ENCODE measurements at regions not wholly inside any gene's neighbourhood (a gene's known extent, or its start where the extent isn't known, plus 50 kb on each side); places are given as distances from the start of the nearest gene placed in this dataset.

DNA sequence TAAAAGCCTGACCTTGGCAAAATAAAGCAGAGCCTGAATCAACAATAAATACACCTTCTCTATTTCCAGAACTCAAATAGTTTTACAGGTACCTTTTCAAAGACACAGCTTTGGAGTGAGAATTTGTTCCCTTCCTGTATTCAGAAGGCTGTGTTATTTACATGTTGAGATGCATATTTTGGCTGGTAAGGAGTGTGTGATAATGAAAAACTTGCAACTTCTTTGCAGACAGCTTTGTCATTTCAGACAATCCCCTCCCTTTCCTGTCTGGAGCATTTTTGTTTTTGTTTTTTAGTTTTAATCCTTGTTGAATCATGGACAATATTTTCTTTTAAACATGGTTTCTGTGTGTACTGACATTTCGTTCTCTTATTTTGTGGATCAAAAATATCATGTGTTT is 493.8 kb downstream of the FAT4 start:
- no peaks in the 10 kb centered on the region for H3K27me3 ChIP-seq (ENCODE audit: control insufficient read depth in 4 of 4, insufficient read depth in 4 of 4, low read length in 3 of 4)
- no peaks in the 10 kb centered on the region for H3K9me3 ChIP-seq (ENCODE audit: control insufficient read depth in 4 of 4, low read length in 3 of 4)
- no peaks in the 10 kb centered on the region for H3K36me3 ChIP-seq (ENCODE audit: control insufficient read depth in 4 of 4, insufficient read depth in 3 of 4, low read depth in 1 of 4, low read length in 3 of 4)
- no peak overlapping the region for H3K27ac ChIP-seq (ENCODE audit: low read depth in 1 of 2, low read length in 2 of 2)
- H3K9ac ChIP-seq (ENCODE audit: low read depth in 1 of 2, low read length in 2 of 2) = no peak overlapping the region
- TF ChIP-seq REST (IDR thresholded peaks at IDR 0.05) (no peak), TAF1 (conservative IDR thresholded peaks at IDR 0.05) (no peak), FOXA1 (IDR thresholded peaks at IDR 0.05) (no peak), SP1 (IDR thresholded peaks at IDR 0.05) (no peak), ATF3 (IDR thresholded peaks at IDR 0.05) (no peak), HNF4A (conservative IDR thresholded peaks at IDR 0.05) (no peak), MAX (IDR thresholded peaks at IDR 0.05) (no peak), HNF4G (IDR thresholded peaks at IDR 0.05) (no peak), GABPA (IDR thresholded peaks at IDR 0.05 in 1 of 2, conservative IDR thresholded peaks at IDR 0.05 in 1 of 2) (no peak), NR2F2 (IDR thresholded peaks at IDR 0.05) (no peak)
- no peaks in the 10 kb centered on the region for H3K4me1 ChIP-seq (ENCODE audit: control insufficient read depth in 4 of 4, insufficient read depth in 4 of 4, low read length in 3 of 4)
- H3K4me3 ChIP-seq (ENCODE audit: low read depth in 1 of 3, low read length in 3 of 3) = no peak overlapping the region
- no peak for DNase-seq (ENCODE audit: low spot score)
- 54% methylated on average over 1 of the region's 1 CpG for WGBS

- no peak for DNase-seq (ENCODE audit: low spot score)
- Histone ChIP-seq H3K4me3 (ENCODE audit: low read depth in 1 of 3, low read length in 3 of 3) (no peak overlapping the region), H3K36me3 (ENCODE audit: control insufficient read depth in 4 of 4, insufficient read depth in 3 of 4, low read depth in 1 of 4, low read length in 3 of 4) (no peaks in the 10 kb centered on the region), H3K27ac (ENCODE audit: low read depth in 1 of 2, low read length in 2 of 2) (no peak overlapping the region), H3K9ac (ENCODE audit: low read depth in 1 of 2, low read length in 2 of 2) (no peak overlapping the region), H3K9me3 (ENCODE audit: control insufficient read depth in 4 of 4, low read length in 3 of 4) (no peaks in the 10 kb centered on the region), H3K27me3 (ENCODE audit: control insufficient read depth in 4 of 4, insufficient read depth in 4 of 4, low read length in 3 of 4) (no peaks in the 10 kb centered on the region), H3K4me1 (ENCODE audit: control insufficient read depth in 4 of 4, insufficient read depth in 4 of 4, low read length in 3 of 4) (no peaks in the 10 kb centered on the region)
- TF ChIP-seq ATF3 (IDR thresholded peaks at IDR 0.05) (no peak), HNF4G (IDR thresholded peaks at IDR 0.05) (no peak), MAX (IDR thresholded peaks at IDR 0.05) (no peak), FOXA2 (IDR thresholded peaks at IDR 0.05) (no peak), GABPA (IDR thresholded peaks at IDR 0.05 in 1 of 2, conservative IDR thresholded peaks at IDR 0.05 in 1 of 2) (no peak), SP1 (IDR thresholded peaks at IDR 0.05) (no peak), RXRA (IDR thresholded peaks at IDR 0.05) (no peak), REST (IDR thresholded peaks at IDR 0.05) (no peak), HNF4A (conservative IDR thresholded peaks at IDR 0.05) (no peak), JUND (IDR thresholded peaks at IDR 0.05) (no peak), TAF1 (conservative IDR thresholded peaks at IDR 0.05) (no peak), RAD21 (IDR thresholded peaks at IDR 0.05) (no peak), EGR1 (IDR thresholded peaks at IDR 0.05; ENCODE audit: low read depth in 2 of 2) (no peak), ZBTB33 (IDR thresholded peaks at IDR 0.05) (no peak), NR2F2 (IDR thresholded peaks at IDR 0.05) (no peak), FOXA1 (IDR thresholded peaks at IDR 0.05) (no peak), YY1 (IDR thresholded peaks at IDR 0.05) (no peak)
- TF ChIP-seq, protein P1, sequence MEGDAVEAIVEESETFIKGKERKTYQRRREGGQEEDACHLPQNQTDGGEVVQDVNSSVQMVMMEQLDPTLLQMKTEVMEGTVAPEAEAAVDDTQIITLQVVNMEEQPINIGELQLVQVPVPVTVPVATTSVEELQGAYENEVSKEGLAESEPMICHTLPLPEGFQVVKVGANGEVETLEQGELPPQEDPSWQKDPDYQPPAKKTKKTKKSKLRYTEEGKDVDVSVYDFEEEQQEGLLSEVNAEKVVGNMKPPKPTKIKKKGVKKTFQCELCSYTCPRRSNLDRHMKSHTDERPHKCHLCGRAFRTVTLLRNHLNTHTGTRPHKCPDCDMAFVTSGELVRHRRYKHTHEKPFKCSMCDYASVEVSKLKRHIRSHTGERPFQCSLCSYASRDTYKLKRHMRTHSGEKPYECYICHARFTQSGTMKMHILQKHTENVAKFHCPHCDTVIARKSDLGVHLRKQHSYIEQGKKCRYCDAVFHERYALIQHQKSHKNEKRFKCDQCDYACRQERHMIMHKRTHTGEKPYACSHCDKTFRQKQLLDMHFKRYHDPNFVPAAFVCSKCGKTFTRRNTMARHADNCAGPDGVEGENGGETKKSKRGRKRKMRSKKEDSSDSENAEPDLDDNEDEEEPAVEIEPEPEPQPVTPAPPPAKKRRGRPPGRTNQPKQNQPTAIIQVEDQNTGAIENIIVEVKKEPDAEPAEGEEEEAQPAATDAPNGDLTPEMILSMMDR (IDR thresholded peaks at IDR 0.05; ENCODE audit: low read depth, low read length, missing input control) = no peak
Measured at GRCh38 chr4:125811892-125812291, 497.1 kb downstream of the FAT4 start.
